NOMO-1 (cell line): ENCODE measurements at regions not wholly inside any gene's neighbourhood (a gene's known extent, or its start where the extent isn't known, plus 50 kb on each side); places are given as distances from the start of the nearest gene placed in this dataset.
"Not testable (repeated sequence)": the region's sequence is repeated elsewhere in the genome, so short reads cannot be mapped to it uniquely, and the experiment has no call there.

Experiments used
- DNase-seq, 2 experiments: peaks; one replicate each; lab custom pipeline; 2025; ENCODE audit not compliant: unreplicated experiment in 2 of 2; lab: John Stamatoyannopoulos, UW

GRCh38 chr14:53378142-53378541 is 225.0 kb upstream of the DDHD1 start:
- no peak for DNase-seq

DNA sequence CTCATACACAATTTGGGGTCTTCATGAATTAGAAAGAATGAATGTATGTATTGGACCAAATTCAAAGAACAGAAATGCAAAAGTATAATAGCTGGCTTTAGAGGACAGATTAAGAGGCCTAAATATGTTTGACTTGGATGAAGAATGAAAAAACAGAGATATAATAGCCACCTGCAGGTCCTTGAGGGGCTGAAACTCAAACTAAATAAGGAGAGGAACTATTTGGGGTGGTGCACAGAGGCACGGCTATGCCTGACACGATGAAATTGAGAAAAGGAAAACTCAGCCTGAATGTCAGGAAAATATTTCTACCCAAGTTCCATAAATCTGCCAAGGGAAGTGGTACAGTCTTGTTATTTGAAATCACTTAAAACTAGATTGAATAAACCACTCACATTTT is 222.9 kb upstream of the DDHD1 start:
- DNase-seq: no peak

DNA sequence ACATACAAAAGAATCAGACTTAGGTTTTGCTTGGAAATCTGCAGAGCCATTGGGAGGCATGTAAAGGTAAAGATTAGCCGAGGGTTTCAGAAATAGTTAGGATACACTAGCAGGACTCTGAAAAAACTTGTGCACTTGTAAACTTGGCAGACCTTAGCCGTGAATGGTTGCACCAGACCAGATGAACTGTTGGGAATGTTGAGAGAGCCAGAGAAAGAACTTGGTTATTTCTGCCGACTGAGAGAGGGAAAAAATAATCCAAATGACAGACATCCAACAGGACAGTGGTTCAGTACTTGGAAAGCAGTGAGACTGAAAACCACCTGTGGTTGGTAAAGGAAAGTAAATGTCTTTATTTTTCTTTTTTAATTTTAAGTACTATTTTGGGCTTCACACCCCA is 222.5 kb upstream of the DDHD1 start:
- no peak for DNase-seq

DNA sequence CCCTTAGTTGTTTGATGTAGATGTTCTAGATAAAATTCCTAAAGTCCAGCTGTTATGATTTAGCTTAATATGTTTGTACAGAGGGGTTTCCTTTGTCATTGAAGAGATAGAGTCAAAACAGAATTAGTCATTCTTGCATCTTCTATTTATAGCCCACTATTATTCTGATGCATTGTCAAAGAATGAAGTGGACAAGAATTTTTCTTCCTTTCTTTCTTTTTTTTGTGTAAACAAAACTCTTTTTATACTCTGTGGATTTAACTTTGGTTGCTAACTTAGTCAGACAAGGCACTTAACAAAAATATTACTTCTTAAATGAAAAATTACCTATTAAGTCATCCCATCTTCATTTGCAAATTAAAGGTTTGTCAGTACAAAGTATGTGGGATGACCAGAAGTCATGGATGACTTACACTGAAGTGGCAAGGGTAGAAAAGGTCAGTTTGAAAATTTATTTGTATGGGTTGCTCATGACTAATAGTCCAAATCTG is 215.6 kb upstream of the DDHD1 start:
- DNase-seq: no peak

DNA sequence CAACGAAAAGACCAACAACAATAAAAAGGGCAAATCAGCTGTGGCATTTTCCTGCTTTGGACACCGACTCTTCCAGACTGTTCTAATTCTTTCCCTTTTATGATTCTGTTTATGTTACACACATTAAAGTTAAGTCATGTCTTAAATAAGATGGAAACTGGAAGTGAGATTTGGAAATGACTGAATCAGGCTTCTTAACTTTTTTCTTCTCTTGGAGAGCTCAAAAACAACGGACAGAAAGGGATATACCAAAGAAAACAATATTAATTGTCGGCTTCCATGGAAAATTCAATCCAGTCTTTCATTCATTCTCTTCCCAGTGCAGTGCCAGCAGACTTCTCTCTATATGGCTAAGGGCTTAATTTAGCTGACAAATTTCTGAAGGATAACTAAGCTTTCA is 214.9 kb upstream of the DDHD1 start:
- no peak for DNase-seq

DNA sequence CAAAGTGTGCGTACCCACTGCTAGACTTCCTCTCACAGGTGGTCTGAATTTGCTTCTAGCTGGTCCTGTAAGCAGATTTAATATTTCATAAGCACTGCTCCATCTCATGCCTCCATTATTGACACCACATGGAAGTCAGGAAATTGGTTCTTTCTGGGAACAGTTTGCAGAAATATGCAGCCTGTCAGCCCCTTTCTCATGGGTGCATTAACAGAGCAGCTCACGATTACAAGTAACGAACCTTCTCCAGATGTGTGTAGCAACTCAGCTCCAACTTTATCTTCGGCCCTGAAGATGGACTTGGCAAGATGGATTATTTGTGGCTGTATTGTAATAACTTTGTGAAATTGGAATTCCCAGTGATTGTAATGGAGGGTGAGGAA is 214.5 kb upstream of the DDHD1 start:
- no peak for DNase-seq

DNA sequence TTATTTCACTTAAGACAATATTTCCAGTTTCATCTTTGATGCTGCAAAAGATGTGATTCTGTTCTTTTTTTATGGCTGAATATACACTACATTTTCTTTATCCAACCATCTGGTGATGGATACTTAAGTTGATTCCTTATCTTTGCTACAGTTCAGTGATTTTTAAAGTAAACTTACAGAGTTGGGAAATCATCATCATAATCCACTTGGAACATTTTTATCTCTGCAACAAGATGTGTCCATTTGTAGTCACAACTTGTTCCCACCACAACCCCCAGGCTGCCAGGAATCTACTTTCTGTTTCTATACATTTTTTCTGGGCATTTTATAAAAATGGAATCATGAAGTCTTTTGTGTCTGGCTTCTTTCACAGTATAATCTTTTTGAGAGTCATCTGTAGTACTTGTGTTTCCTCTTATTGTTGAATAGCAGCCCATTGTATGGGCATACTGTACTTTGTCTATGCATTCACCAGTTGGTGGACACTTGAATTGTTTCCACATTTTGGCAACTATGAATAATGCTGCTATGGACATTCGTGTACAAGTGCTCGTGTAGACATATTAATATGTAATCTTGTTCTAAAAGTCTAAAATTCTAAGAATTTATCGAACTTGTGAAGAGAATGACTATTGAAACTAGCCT is 212.5 kb upstream of the DDHD1 start:
- DNase-seq: no peak

DNA sequence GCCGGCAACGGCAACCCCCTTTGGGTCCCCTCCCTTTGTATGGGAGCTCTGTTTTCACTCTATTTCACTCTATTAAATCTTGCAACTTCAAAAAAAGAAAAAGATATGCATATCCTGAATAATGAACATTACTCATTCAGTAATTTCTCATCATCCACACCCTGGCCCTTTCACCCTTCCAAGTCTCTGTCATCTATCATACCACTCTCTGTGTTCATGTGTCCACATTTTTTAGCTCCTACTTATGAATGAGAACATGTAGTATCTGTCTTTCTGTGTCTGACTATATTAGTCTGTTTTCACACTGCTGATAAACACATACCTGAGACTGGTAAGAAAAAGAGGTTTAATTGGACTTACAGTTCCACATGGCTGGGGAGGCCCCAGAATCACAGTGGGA is 209.8 kb upstream of the DDHD1 start:
- DNase-seq: not testable (repeated sequence)

DNA sequence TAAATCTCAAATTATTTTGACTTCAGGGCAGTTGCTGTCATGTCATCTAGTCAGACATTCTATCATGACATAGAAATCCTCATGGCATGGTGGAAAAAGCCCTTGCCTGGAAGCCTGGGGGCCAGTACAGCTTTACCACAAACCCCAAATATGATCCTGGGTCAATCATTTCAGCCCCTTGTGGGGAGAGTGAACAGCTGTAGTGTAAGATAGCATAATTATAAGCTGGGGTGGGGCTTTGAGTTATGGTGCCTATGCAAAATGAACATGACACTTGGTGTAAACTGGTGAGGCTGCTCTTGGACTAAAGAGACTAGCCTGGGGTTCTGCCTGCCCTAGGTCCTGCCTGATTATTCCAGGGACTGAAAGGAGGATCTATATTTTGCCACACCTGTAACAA is 207.7 kb upstream of the DDHD1 start:
- no peak for DNase-seq

GRCh38 chr14:53358166-53358565 is 205.0 kb upstream of the DDHD1 start:
- no peak for DNase-seq

DNA sequence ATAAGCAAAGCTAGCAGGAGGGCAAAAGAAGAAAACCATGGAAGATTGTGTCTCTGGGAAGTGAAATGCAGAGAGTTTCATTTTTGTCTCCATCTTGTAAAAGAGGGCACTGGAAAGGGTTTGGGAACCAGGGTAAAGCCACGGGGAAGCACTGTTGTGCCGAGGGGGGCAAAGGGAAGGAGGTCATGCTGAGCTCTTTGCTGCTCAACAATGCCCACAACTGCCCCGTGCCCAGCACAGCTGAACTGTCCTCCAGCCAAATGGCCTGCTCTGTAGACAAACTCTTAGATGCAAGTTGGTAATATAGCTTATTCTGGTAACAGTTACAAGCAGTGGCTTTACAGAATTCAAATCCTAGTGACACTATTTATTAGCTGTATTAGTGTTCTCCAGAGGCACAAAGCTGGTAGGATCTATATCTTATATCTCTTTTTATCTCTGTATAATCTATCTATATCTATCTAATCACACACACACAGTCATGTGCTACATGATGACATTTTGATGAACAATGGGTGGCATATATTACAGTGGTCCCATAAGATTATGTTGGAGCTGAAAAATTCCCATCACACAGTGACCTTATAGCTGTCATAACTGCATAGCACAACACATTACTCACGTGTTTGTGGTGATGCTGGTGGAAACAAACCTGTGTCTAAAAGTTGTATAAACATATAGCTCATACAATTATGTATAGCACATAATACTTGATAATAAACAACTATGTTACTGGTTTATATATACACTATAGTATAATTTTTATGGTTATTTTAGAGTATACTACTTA is 203.4 kb upstream of the DDHD1 start:
- DNase-seq: no peak

DNA sequence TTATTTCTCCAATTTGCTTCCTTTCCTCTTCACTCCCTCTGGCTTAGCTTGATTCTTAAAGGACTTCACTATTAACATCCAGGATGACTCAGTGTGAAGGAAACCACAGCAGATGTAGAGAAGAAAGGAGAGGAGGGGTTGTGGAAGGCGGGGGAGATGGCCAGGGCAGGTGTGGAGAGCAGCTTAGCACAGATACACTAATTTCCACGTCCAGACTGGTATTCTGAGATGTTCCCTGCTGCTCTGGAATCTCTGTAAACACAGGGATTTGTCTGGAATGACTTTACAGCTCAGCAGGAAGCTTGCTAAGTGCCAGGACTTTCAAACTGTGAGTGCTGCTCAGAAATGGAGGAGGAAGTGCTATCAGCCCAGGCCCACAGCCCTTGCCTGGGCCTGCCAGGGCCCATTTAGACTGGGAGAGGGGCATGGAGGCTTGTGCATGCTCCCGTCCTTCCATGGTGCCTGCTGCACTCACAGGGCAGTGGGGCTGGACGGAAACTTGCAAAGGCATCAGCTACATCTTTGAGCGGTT is 202.5 kb upstream of the DDHD1 start:
- no peak for DNase-seq

DNA sequence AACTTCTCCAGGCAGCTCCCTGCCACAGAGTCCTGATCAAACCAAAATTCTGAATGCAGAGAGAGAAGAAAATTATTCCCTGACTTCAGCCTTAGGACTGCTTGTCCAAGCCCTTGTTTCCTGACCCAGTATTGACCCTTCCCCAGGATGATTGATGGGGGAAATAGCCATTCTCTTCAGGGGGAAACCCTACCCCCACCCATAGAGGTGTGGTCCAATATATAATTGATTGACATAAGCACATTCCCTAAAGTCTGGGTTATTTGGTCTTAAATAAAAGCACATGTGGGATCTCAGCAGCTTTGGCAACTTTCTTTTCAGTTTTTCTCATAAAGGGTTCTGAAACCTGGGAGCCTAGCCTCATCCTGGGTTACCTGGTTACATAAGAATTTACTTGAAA is 201.2 kb upstream of the DDHD1 start:
- DNase-seq: no peak

DNA sequence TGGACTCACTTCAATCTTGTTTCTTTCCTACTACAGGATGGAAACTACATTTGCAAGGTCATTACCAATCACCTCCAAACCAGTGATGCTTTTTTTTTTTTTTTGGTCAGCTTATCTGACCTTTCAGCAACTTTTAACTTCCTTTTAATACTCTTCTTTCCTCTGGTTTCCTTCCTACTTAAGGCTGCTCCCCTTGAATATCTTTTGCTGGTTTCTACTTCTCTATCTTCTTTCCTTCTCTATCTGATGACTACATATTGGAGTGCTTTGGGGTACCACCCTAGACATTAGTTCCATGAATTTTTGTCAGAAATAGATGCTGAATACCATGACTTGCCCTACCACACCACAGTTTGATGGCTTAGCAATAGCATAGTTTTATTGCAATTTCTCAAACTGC is 197.7 kb upstream of the DDHD1 start:
- DNase-seq: no peak

- no peak for DNase-seq
Observed at GRCh38 chr14:53350429-53350828, 197.3 kb upstream of the DDHD1 start.

GRCh38 chr14:53346988-53347387 is 193.9 kb upstream of the DDHD1 start:
- DNase-seq: no peak

- no peak for DNase-seq
Observed at GRCh38 chr14:53341324-53341723, 188.2 kb upstream of the DDHD1 start.

GRCh38 chr14:53338192-53338591 is 185.1 kb upstream of the DDHD1 start:
- DNase-seq: no peak

GRCh38 chr14:53336729-53337128 is 183.6 kb upstream of the DDHD1 start:
- DNase-seq: no peak

GRCh38 chr14:53333809-53334208 is 180.7 kb upstream of the DDHD1 start:
- no peak for DNase-seq

DNA sequence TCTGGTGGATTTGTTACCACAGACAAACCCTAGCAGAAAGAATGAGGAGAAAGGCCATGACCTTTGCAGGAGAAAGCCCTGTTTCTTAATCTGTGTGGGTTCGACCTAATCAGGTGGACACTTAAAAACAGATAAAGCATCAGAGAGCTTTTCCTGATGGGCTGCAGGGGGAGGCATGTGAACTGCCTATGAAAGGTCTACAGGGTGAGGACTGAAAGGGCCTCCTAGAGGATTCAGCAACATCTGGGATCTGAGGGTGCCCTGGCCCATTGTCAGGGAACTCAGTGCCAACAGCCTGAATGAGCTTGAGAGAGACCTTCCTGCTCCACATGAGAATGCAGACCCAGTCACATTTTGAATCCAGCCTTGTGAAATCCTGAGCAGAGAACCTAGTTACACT is 178.8 kb upstream of the DDHD1 start:
- DNase-seq: no peak

DNA sequence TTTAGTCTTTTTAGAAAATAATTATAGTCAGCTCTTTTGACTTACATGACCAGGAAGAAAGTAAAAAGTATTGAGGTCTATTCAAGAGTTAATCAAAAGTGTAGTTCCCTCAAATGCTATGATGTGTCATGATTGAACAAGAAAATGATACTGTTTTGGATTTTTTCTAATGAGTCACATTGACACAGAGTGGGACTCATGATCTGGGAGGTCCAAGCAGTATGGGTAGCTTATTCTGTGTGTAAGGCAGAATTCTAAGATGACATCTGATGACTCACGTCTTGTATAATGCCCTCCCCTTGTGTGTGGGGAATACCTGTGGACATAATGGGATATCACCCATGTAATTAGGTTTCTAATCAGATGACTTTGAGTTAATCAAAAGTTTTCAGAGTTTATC is 178.1 kb upstream of the DDHD1 start:
- DNase-seq: no peak
